G401.6 (cell line): ENCODE measurements at regions not wholly inside any gene's neighbourhood (a gene's known extent, or its start where the extent isn't known, plus 50 kb on each side); places are given as distances from the start of the nearest gene placed in this dataset.

Experiments used
- FAIRE-seq: peaks from 2 replicates; lab custom pipeline; 2012; peaks lifted over from hg19 to GRCh38; lab: Jason Lieb, UNC

GRCh38 chr2:2826209-2826551 lies 495.1 kb upstream of the MYT1L start:
- no peak for FAIRE-seq

DNA sequence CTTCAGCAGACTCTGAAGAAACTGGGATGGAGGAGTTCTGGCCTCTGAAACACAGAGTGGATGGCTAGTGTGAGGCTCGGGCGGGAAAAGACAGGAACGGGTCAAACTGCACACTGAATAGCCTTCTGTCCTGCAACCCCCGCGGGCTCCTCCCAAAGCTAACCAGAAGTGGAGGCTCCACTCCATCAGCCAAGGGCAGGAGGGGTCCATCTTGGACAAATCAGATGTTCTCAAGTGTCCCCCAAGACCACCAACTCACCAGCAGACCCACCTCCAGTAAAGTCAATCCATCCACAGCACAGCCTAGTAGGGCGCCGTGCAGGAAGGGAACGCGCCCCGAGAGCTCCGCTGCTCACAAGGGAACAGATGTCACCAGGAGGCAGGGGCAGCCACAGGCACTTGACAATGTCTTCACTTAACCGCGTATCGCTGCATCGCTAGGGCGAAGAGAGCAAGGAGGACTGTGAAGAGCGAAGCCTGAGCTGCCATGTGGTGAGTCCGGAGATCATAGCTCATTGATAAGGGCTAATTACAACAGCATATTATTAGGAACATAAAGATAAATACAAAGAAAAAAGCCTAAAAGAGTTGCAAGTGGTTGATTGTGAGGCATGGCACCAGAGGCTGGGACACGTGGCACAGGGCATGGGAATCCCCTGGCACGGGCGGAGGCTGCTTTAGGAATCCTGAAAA lies 494.6 kb upstream of the MYT1L start:
- FAIRE-seq: no peak

DNA sequence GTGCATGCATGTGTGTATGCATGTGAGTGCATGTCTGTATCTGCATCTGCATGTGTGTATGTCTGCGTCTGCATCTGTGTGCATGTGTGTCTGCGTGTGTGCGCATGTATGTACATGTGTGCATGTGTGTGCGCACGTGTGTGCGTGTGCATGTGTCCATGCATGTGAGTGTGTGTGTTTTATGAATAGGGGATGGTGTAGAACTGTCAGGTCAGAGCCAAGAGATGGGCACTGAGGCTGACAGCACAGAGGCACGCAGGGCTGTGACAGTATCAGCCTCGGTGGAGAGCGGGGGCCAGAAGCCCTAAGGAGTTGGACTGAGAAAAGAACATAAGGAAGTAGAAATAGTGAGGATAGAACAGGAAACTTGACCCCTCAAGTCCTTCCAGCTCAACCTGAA lies 494.0 kb upstream of the MYT1L start:
- FAIRE-seq: no peak

DNA sequence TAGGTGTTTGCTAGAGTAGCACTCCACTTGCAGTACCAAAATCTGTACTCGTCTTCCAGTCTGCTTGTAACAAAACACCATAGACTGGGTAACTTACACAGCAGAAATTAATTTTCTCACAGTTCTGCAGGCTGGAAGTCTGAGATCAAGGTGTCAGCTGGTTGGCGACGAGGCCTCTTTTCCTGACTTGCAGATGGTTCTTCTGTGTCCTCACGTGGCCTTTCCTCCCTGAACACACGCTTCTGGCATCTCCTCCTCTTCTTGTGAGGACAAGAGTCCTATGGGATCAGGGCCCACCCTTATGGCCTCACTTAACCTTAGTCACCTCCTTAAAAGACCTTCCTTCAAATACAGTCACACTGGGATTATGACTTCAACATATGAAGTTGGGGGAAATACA lies 493.5 kb upstream of the MYT1L start:
- no peak for FAIRE-seq

DNA sequence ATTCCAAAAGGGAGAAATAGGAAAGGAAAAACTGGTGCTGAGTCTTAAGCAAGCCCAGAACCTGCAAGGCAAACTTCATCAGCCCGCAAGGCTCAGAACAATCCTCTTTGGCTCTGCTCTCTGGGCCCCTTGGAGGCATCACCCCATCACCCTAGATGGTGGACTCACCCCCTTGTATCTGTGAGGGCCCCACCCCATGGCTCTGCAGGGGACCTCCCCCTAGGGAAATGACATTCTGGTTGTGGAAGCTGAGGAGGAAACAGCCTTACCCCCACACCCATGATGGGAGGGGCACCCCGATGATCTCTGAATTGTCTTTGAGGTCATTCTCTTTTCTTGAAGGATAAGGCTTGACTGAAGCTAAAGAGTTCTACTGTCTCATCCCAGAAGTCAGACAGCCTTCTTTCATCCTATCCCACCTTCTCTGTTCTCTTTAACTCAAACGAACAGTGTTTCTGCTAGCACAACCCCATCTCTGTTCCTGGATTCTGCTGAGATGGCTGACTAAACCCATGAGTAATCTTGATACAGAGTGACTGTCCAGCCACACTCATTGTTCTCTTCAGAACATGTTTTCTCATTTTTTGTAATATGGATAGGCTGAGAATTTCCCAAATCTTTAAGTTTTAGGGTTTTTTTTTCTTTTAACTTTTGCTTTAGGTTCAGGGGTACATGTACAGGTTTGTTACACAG lies 492.1 kb upstream of the MYT1L start:
- FAIRE-seq: no peak

DNA sequence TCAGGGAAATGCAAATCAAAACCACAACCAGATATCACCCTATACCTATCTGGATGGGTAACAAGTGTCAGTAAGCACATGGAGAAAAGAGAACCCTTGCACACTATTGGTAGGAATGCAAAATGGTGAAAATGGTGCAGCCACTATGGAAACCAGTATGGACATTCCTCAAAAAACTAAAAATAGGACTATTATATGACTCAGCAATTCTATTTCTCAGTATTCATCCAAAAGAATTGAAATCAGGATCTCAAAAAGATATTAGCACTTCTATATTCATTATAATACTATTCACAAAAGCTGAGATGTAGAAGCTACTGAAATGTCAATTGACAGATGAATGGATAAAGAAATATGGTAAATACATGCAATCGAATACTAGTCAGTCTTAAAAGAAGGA lies 491.1 kb upstream of the MYT1L start:
- no peak for FAIRE-seq

DNA sequence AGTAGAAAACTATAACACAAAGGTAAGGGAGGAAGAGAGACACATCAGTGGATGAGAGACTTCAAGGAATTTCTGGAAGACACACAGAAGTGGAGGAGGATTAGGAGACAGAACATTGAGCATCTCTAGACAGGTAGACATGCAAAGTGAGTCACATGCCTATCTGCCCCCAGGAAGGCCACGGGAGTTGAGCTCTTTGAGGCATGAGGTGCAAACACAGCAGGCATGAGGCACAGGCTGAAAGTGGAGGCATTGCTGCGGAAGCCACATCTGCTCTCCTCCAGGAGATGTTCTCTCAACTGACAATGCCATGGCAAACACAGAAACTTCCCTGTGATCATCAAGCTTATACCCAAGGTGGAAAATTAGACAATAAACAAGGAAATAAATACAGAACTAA lies 481.6 kb upstream of the MYT1L start:
- FAIRE-seq: no peak

DNA sequence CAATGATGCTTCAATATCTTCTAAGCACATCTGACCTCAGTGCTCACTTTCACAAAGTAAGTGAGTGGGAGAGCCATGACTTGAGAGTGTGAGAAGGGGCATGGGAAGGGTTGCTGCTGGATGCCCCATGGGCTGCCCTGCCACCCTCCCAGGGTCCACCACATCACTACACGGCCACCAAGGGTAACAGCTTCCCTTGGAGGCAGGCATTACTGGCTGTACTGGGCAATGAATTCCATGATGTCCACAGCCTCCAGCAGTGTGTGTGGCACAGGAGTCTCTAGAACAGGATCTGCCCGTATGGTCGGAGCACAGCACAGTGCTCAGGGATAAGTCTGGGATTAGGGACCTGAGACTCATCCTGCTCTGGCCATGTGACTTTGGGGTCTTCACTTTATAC lies 481.0 kb upstream of the MYT1L start:
- FAIRE-seq: no peak

- no peak for FAIRE-seq
Measured at GRCh38 chr2:2810504-2810903, 479.4 kb upstream of the MYT1L start.

- no peak for FAIRE-seq
Measured at GRCh38 chr2:2809771-2810170, 478.7 kb upstream of the MYT1L start.

DNA sequence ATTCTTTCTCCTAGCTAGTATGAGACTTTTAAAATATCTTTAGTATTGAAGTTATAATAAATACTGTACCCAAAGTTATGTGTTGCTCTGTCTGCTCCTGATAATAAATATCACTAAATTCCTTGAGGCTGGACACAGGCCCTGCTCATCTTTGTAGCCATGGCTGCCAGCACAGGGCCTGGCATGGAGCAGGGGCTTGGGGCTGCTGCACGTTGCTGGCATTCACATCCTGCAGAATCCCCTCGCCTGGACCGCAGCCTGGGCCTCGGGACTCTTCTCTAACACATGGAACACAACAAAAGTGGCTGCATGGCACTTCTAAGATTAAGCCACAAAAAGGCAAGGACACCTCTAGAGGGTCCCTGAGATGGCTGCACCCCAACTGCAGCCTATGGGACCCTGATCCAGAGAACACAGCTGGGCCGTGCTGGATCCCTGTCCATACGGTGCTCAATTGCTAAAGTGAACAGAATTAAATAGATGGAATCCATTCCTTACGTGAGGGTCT lies 477.5 kb upstream of the MYT1L start:
- FAIRE-seq: no peak

DNA sequence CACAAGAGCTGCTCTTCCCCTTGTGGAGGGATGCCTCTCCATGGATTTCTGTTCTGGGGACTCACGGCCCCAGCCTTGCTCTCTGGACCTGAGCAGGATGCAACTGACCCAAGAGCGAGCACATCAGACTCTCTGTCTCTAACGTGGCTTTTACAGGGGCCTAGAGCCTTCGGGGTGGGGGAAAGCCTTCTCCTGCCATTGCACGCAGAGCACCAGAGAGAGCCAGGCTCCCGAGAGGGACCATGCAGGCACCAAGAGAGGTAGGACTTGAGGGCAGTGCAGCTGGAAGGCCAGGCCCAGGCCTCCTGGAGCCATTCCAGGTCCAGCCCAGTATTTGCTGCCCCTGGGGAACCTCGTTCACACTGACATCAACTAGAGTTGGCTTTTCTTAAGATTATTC lies 475.6 kb upstream of the MYT1L start:
- FAIRE-seq: no peak

GRCh38 chr2:2805263-2805662 lies 474.2 kb upstream of the MYT1L start:
- FAIRE-seq: no peak

GRCh38 chr2:2804528-2804927 lies 473.5 kb upstream of the MYT1L start:
- FAIRE-seq: no peak

GRCh38 chr2:2801458-2801857 lies 470.4 kb upstream of the MYT1L start:
- no peak for FAIRE-seq

GRCh38 chr2:2800697-2801096 lies 469.6 kb upstream of the MYT1L start:
- FAIRE-seq: no peak

DNA sequence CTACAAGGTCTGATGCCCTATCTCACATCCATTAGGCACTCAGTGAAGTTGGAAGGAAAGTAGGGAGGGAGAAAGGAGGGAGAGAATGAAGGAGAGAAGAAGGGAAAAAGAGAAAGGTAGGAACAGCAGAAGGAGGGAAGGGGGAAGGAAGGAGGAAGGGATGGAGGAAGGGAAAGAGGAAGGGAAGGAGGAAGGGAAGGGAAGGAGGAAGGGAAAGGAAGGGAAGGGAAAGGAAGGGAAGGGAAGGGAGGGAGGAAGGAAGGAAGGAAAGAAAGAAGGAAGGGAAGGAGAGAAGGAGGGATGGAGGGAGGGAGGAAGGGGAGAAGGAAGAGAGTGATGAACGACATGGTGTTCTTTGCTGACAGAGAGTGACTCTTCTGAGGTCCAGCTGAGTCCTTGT lies 468.9 kb upstream of the MYT1L start:
- no peak for FAIRE-seq

- no peak for FAIRE-seq
Measured at GRCh38 chr2:2799151-2799697, 468.1 kb upstream of the MYT1L start.

DNA sequence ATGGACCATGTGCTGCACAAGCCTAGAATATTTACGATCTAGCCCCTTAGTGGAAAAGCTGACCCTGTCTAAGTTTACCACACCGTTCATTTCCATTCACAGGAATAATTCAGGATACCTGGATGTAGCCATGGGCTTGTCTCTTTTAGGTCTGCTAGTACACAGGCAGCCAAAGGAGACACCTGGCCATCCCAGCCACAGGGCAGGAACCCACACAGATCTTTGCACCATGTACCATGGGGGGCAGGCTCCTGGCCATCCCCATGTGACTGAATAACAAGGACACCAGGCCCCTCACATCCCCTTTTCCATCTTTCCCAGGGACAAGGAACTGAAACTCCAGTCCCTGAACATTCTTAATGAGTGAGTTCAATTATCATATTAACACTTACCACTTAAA lies 467.3 kb upstream of the MYT1L start:
- FAIRE-seq: no peak

DNA sequence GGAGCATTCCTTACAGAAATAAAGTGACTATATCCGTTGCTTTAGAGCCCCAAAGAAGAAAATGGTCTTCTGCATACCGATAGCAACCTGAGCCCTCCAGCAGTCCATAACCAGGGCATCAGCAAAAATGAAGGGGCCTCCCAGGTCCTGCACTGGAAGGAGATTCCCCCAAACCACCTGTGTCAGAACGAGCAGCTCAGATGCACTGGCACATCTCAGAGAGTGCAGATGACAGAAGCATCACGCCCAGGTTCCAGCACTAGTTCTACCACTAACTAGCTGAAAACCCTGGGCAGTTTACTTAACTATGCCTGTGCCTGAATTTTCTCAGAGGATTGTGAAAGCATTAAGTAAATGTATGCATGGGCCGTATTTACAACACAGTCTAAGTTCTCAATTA lies 466.7 kb upstream of the MYT1L start:
- no peak for FAIRE-seq

- no peak for FAIRE-seq
Measured at GRCh38 chr2:2796207-2796606, 465.1 kb upstream of the MYT1L start.

GRCh38 chr2:2795438-2796091 lies 464.5 kb upstream of the MYT1L start:
- no peak for FAIRE-seq

DNA sequence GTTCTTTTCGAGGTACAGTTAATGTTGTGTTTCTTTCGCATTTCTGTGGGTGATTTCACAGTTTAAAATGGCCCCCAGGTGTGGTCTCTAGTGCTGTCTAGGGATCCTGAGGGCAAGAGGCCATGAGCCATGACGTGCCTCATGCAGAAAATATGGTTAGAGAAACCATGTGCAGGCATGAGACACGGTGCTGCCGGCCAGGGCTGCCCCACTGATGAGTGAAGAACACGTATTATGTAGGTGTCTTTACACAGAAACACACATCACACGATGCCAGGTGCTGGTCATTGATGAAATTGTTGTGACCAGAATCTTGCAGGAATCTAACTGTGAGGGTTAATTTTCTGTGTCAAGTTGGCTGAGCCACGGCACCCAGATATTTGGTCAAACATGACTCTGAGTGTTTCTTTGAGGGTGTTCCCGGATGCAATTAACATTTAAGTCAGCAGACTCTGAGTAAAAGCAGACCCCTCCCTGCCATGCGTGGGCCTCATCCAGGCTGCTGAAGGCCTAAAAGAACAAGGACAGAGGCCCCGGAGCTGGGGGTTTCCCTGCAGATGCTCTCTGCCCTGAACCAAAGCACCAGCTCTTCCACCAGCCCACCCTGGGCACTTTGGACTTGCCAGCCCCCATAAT lies 463.0 kb upstream of the MYT1L start:
- no peak for FAIRE-seq
